H9 (cell line): ENCODE measurements at regions not wholly inside any gene's neighbourhood (a gene's known extent, or its start where the extent isn't known, plus 50 kb on each side); places are given as distances from the start of the nearest gene placed in this dataset.

Experiments used
- DNase-seq: peaks from one replicate; pipeline ENCODE4 v3.0.0-alpha.2; 2017
- H2AFZ ChIP-seq: one replicate; pipeline ENCODE4 v1.6.1; 2013; ENCODE audit warnings: mild to moderate bottlenecking, low read length, control low read depth, moderate library complexity
- H2AK5ac ChIP-seq: 2 replicates; pipeline ENCODE4 v1.6.1; 2013; ENCODE audit warnings: low read length, control low read depth, mixed read lengths; ENCODE audit not compliant: insufficient read length
- H2BK120ac ChIP-seq: one replicate; pipeline ENCODE4 v1.6.1; 2013; ENCODE audit warnings: low read depth, mild to moderate bottlenecking, low read length, control low read depth, inconsistent platforms; ENCODE audit not compliant: poor library complexity, severe bottlenecking
- H2BK12ac ChIP-seq: 2 replicates; pipeline ENCODE4 v1.6.1; 2013; ENCODE audit warnings: low read length, control low read depth, mixed read lengths, low read depth; ENCODE audit not compliant: insufficient read length
- H2BK15ac ChIP-seq: 2 replicates; pipeline ENCODE4 v1.6.1; 2013; ENCODE audit warnings: low read depth, low read length, control low read depth
- H2BK20ac ChIP-seq: one replicate; pipeline ENCODE4 v1.6.1; 2013; ENCODE audit warnings: low read depth, mild to moderate bottlenecking, low read length, control low read depth, inconsistent platforms; ENCODE audit not compliant: poor library complexity, severe bottlenecking
- H2BK5ac ChIP-seq: 2 replicates; pipeline ENCODE4 v1.6.1; 2013; ENCODE audit warnings: low read length, control low read depth, mixed read lengths; ENCODE audit not compliant: insufficient read length
- H3K14ac ChIP-seq: 2 replicates; pipeline ENCODE4 v1.6.1; 2013; ENCODE audit warnings: low read length, control low read depth; ENCODE audit not compliant: insufficient read depth
- H3K18ac ChIP-seq: 2 replicates; pipeline ENCODE4 v1.6.1; 2013; ENCODE audit warnings: low read depth, mild to moderate bottlenecking, mixed read lengths, low read length, control low read depth; ENCODE audit not compliant: insufficient read length
- H3K23ac ChIP-seq: 2 replicates; pipeline ENCODE4 v1.6.1; 2013; ENCODE audit warnings: low read length, control low read depth, mixed read lengths, low read depth; ENCODE audit not compliant: insufficient read length
- H3K23me2 ChIP-seq: 2 replicates; pipeline ENCODE4 v1.6.1; 2013; ENCODE audit warnings: low read depth, mild to moderate bottlenecking, mixed read lengths, low read length, control low read depth; ENCODE audit not compliant: insufficient read length, poor library complexity, severe bottlenecking
- H3K27ac ChIP-seq: 2 replicates; pipeline ENCODE4 v1.5.1; 2013; ENCODE audit warnings: low read length, control low read depth, mixed read lengths, low read depth; ENCODE audit not compliant: insufficient read length
- H3K27me3 ChIP-seq: 2 replicates; pipeline ENCODE4 v1.6.1; 2013; ENCODE audit warnings: low read length, control low read depth, inconsistent platforms; ENCODE audit not compliant: insufficient read depth
- H3K4ac ChIP-seq: 2 replicates; pipeline ENCODE4 v1.6.1; 2013; ENCODE audit warnings: low read depth, mild to moderate bottlenecking, control low read depth, inconsistent platforms, low read length, moderate library complexity
- H3K4me1 ChIP-seq: 2 replicates; pipeline ENCODE4 v1.6.1; 2013; ENCODE audit warnings: low read length, control low read depth, inconsistent platforms; ENCODE audit not compliant: insufficient read depth
- H3K4me2 ChIP-seq: 2 replicates; pipeline ENCODE4 v1.6.1; 2013; ENCODE audit warnings: low read length, control low read depth, mixed read lengths; ENCODE audit not compliant: insufficient read length, insufficient read depth
- H3K56ac ChIP-seq: 2 replicates; pipeline ENCODE4 v1.6.1; 2013; ENCODE audit warnings: low read depth, mild to moderate bottlenecking, mixed read lengths, low read length, control low read depth; ENCODE audit not compliant: insufficient read length
- H3K79me1 ChIP-seq: 2 replicates; pipeline ENCODE4 v1.6.1; 2013; ENCODE audit warnings: low read depth, mild to moderate bottlenecking, moderate library complexity, low read length, control low read depth, inconsistent platforms; ENCODE audit not compliant: insufficient read depth, poor library complexity, severe bottlenecking
- H3K79me2 ChIP-seq: 2 replicates; pipeline ENCODE4 v1.6.1; 2013; ENCODE audit warnings: low read length, control low read depth, inconsistent platforms; ENCODE audit not compliant: insufficient read depth
- H3K9ac ChIP-seq: 2 replicates; pipeline ENCODE4 v1.6.1; 2013; ENCODE audit warnings: low read length, control low read depth, mixed read lengths; ENCODE audit not compliant: insufficient read length; ENCODE audit errors: extremely low read depth
- H3K9me3 ChIP-seq: one replicate; pipeline ENCODE4 v1.6.1; 2013; ENCODE audit warnings: low read depth, low read length, inconsistent platforms; ENCODE audit not compliant: control insufficient read depth
- H3T11ph ChIP-seq: one replicate; pipeline ENCODE4 v1.6.1; 2013; ENCODE audit warnings: mild to moderate bottlenecking, low read length, control low read depth, inconsistent platforms
- H4K20me1 ChIP-seq: one replicate; pipeline ENCODE4 v1.6.1; 2013; ENCODE audit not compliant: control insufficient read depth, insufficient read length, insufficient read depth
- H4K5ac ChIP-seq: 2 replicates; pipeline ENCODE4 v1.6.1; 2013; ENCODE audit warnings: low read depth, mild to moderate bottlenecking, mixed read lengths, low read length, control low read depth; ENCODE audit not compliant: insufficient read length
- H4K8ac ChIP-seq: replicated peaks from 2 replicates; pipeline ENCODE4 v1.6.1; 2013; ENCODE audit warnings: low read length, control low read depth, mixed read lengths, low read depth; ENCODE audit not compliant: insufficient read length
- H4K91ac ChIP-seq: 2 replicates; pipeline ENCODE4 v1.6.1; 2013; ENCODE audit warnings: low read depth, mild to moderate bottlenecking, moderate library complexity, mixed read lengths, low read length, control low read depth; ENCODE audit not compliant: insufficient read length
- H3K27ac Mint-ChIP-seq, 3 experiments: 2 replicates in 2 of 3; 3 replicates in 1 of 3; pipeline ENCODE4 v1.8.0; 2020 to 2021; ENCODE audit warnings: mixed read lengths in 3 of 3, mild to moderate bottlenecking in 1 of 3, moderate library complexity in 1 of 3
- H3K27me3 Mint-ChIP-seq: 2 replicates; pipeline ENCODE4 v1.8.0; 2021; ENCODE audit warnings: low read depth, mild to moderate bottlenecking, moderate library complexity, mixed read lengths
- H3K36me3 Mint-ChIP-seq, 3 experiments: 2 replicates in 2 of 3; 3 replicates in 1 of 3; pipeline ENCODE4 v1.8.0; 2020 to 2021; ENCODE audit warnings: low read depth in 3 of 3, mixed read lengths in 3 of 3; ENCODE audit not compliant: insufficient read depth in 1 of 3
- H3K4me1 Mint-ChIP-seq, 2 experiments: 2 replicates each; pipeline ENCODE4 v1.8.0; 2020; ENCODE audit warnings: mixed read lengths in 2 of 2
- H3K4me3 Mint-ChIP-seq, 2 experiments: 2 replicates in 1 of 2; 3 replicates in 1 of 2; pipeline ENCODE4 v1.8.0; 2020 to 2021; ENCODE audit warnings: mild to moderate bottlenecking in 2 of 2, mixed read lengths in 2 of 2, moderate library complexity in 1 of 2
- H3K9me3 Mint-ChIP-seq, 2 experiments: 2 replicates in 1 of 2; 3 replicates in 1 of 2; pipeline ENCODE4 v1.8.0; 2020; ENCODE audit warnings: mild to moderate bottlenecking in 2 of 2, mixed read lengths in 2 of 2, moderate library complexity in 1 of 2
- CTCF ChIP-seq: fragments of 200-600 bp; sonication (generic); conservative IDR thresholded peaks from 3 replicates; pipeline ENCODE4 v1.8.0; 2021; ENCODE audit warnings: antibody characterized with exemption, mild to moderate bottlenecking

- H3K23me2 ChIP-seq = no peaks in the 10 kb centered on the region
- H3K4me1 ChIP-seq = no peaks in the 10 kb centered on the region; the same call in 1 of the 2 replicates
- no peak for DNase-seq
- H3K14ac ChIP-seq = no peak overlapping the region
- Mint-ChIP-seq H3K4me3 (no peak overlapping the region), H3K9me3 (peaks cover 10 to 30% of the 10 kb centered on the region in 2 experiments), H3K4me1 (peaks cover 33 to 38% of the 10 kb centered on the region in 2 experiments), H3K36me3 (peaks cover 24 to 25% (median 25%) of the 10 kb centered on the region in 3 experiments), H3K27me3 (no peaks in the 10 kb centered on the region; the same call in 1 of the 2 replicates), H3K27ac (peak overlapping the region in 1 of 3 experiments; percentile 55; a peak in 1 of 7 replicates)
- H2BK120ac ChIP-seq = no peak overlapping the region
- H2AK5ac ChIP-seq = no peak overlapping the region
- H4K20me1 ChIP-seq = no peaks in the 10 kb centered on the region
- TF ChIP-seq CTCF = no peak
- no peak overlapping the region for H3K27ac ChIP-seq
- H4K91ac ChIP-seq = no peak overlapping the region
- peaks cover 5% of the 10 kb centered on the region for H3K9me3 ChIP-seq
- H3K4ac ChIP-seq = no peak overlapping the region
- no peak overlapping the region for H2BK12ac ChIP-seq
- no peak overlapping the region for H4K5ac ChIP-seq
- no peak overlapping the region for H3K56ac ChIP-seq
- no peak overlapping the region for H3K18ac ChIP-seq
- no peaks in the 10 kb centered on the region for H3K79me2 ChIP-seq
- H3T11ph ChIP-seq = no peak overlapping the region
- no peak overlapping the region for H3K9ac ChIP-seq
- H2BK5ac ChIP-seq = no peak overlapping the region
- no peak overlapping the region for H2AFZ ChIP-seq
- no peak overlapping the region for H4K8ac ChIP-seq
- H2BK15ac ChIP-seq = no peak overlapping the region
- no peaks in the 10 kb centered on the region for H3K27me3 ChIP-seq
- H3K4me2 ChIP-seq = no peak overlapping the region
- H2BK20ac ChIP-seq = no peak overlapping the region
- no peaks in the 10 kb centered on the region for H3K79me1 ChIP-seq
- no peak overlapping the region for H3K23ac ChIP-seq
These were observed 664.8 kb upstream of the GJE1 start for GRCh38 chr6:141467881-141468280.
